GM21576 (cell line): ENCODE measurements at regions not wholly inside any gene's neighbourhood (a gene's known extent, or its start where the extent isn't known, plus 50 kb on each side); places are given as distances from the start of the nearest gene placed in this dataset.

Source experiments
- ATAC-seq: cut with Tn5 transposase; IDR thresholded peaks from one replicate; pipeline ENCODE4 v1.9.1; 2021; ENCODE audit warnings: mild to moderate bottlenecking, moderate library complexity; ENCODE audit not compliant: unreplicated experiment

DNA sequence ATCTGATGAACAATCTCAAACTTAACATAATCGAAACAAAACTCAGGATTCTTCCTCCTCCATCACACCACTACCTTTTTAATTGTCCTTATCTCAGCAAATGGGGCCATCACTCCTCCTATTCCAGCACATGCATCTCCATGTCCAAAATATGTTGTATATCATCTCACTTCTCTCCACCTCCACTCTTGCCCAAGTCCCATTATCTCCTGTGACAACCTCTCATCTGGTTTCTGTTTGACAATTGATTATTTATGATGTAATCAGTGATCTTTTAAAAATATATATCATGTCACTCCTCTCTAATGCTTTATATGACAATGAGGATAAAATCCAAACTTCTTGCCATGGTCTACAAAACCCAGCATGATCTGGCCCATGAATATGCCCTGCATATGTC, 200.8 kb upstream of the HMGA2 start:
- ATAC-seq = no peak

DNA sequence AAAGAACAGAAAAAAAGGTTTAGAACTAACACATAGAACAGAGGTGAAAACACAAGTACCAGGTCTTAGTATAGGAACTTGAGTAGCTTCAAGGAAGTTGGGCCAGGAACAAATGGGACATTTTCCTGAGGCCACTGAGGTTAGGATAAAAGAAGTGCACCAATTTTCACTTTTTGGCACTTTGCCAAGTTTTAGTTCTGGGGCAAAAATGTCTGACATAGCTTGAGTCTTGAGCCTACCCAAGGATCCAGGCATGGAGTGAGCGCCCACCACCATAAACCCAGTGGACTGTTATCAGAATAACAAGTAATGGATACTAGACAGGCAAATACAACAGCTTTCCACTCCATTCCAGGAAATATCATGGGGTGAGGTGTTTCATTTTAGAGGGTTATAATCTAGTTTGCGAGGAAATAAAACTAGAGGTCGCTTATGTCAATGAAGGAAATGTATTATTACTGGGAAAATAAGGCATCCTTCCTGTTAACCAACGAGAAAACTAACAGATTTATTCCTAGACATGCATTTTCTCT, 199.7 kb upstream of the HMGA2 start:
- no peak for ATAC-seq

DNA sequence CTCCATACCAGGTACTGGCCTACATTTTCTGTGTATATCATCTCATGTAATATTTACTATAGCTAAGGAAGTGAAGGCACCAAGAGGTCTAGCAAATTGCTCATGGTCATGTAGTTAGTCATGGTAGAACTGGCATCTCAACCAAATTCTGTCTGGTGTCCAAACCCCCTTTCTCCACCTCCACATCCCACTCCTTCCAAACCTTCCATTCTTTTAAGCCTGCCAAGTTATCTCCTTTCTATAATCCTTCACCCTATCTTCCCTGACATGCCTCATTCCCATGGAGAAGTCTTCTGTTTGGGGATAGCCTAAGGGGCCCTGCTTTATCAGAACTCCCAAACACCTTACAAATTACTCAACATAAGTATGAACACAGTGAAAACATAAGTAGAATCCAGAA, 196.2 kb upstream of the HMGA2 start:
- ATAC-seq = no peak

DNA sequence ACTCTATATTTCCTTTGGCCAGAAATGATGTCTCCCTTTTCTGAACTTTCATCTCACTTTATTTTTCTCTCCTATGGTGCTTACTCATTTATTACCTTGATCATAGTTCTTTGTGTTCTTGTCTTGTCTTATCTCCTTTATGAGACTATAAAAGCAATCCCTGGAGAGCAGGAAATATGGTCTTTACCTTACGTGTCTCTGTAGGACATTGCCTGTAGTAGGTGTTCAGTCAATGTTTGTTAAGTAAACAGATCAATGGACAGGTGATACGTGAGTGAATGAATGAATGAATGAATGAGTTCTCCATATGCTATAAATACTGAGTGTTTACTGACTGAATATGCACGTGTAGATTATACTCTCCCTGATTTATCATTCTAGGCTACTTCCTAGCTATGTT, 193.7 kb upstream of the HMGA2 start:
- no peak for ATAC-seq

DNA sequence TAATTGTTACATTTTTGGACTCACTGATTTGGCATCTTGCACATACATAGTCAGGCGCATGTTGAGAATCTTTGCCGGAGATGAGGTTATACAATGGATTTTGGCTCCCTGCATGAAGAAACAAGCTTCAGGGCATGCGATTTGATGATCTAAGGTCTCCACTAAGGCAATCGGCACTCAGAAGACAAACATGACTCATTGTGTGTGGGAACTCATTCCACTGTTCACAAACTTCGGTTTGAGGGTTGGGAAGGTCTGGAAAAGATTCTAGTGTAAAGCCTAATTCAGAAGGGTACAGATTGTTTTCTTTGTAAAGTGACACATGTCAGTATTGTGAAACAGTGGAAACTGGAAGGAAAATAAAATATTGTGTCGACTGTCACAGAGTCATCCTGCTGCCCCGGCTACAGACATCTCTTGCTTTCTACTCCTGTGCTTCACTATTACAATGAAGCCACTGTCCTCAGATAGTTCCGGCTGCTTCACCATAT, 192.6 kb upstream of the HMGA2 start:
- ATAC-seq = no peak

DNA sequence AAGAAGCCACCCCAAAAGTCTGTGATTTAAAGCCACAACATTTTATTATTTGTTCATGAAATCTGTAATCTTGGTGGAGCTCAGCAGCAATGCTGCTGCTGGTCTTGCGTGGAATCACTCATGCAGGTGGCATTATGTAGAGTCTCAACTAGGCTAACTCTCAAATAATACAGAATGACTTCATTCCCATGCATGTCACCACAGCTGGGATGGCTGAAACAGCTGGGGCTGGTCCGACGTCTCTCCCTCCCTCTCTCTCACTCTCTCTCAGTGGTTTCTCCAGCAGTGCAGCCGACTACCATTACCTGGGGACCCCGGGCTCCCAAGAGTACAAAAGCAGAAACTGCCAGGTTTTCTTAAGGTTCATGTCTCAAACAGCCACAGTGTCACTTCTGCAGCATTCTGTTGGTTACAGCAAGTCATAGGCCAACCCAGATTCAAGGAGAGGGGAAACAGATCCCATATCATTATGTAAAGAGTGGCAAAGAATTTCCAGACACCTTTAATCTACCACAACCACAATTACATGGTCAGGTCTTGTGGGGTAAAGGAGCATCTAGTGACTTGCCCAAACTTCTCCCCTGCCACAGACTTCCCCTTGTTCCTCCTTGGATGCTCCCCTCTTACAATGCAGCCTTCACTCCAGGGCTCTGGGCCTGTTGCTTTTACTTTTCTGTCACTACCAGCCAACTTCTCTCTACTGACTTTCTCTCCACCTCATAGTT, 192.0 kb upstream of the HMGA2 start:
- no peak for ATAC-seq

DNA sequence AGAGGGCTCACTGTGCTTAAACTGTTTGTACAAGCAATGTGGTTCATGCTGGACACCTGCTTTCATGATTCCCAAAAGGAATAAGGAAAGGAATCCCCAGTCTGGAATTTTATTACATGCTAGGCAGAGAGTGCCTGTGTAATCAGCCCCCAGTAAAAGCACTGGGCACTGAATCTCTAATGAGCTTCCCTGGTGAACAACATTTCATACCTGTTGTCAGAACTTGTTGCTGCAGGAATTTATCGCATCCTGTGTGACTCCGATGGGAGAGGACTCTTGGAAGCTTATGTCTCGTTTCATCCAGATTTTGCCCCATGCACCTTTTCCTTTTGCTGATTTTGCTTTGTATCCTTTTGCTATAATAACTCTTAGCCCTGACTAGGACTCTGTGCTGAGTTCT, 190.2 kb upstream of the HMGA2 start:
- ATAC-seq = no peak

DNA sequence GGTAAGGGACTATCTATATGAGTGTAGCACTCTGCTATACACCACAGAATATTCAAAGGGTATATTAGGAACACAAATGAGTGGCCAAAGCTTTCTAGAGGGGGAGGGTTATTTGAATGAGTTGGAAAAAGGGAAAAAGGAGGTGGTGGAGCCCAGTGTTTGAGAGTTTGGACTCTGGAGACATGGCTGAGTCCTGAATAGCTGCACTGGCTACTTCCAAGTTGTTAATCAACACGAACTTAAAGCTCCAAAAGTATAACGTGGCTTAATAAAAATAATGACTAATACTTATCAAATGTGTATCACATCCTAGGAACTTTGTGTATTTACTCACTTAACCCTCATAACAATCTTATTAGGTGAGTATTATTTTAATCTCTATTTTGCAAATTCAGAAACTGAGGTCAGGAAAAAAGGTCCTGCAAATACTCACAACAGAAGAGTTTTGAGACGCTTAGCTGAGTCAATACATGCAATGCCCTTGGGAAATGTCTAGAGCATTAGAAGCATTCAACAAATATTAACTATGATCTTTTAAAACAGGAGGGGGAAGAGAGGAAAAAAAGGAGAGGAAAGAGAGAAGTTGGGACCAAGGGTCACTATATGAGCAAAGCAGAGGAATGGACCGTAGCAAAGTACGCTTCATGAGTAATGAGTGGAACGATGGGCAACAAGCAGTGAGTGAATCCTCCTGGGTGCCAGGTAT, 189.5 kb upstream of the HMGA2 start:
- no peak for ATAC-seq

DNA sequence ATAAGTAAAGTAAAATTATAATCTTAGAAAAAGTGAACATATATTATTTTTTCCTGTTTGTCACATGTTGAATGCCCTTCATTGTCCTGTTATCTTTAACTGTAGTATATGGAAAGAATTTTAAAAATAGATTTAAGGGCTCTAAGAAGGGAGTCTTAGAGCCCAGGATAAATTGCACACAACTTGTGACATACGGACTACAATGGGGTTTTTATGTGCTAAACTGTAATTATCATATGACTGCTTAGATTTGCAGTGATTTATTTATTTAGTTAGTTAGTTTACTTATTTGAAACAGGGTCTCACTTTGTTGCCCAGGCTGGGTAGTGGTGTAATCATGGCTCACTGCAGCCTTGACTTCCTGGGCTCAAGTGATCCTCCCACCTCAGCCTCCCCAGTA, 187.8 kb upstream of the HMGA2 start:
- ATAC-seq = no peak

DNA sequence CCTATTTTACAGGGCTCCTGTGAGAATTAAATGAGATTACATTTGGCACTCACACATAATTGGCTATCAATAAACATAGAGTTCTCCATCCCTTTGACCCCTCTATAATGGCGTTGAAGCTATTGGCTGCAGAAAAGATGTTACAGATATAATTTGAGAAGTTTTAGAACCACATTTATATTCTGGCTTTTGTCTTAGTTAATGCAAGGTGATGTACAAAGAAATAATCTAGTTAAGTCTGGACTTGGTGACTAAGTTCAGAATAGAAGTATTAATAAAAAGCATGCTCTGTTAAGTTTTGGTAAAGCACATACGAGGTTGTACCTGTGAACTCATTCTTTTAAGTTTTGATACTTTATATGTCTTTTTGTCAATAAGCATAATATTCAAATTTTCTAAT, 187.1 kb upstream of the HMGA2 start:
- ATAC-seq = no peak

DNA sequence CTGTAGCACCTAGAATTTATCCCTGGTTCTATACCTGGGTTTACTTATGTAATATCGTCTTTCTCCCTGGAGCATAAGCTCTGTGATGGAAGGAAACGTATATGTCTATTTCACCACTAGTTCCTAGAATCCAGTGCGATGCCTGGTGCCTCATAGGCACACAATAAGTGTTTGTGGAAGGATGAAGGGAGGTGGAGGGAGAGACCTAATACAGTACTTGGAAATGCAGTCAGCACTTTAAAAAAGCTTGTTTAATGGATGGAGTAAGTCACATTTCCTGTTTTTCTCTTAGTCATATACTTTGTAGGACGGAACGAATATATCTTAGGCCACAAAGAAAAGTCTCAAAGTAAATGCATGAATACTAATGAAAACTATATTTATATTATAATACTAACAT, 186.5 kb upstream of the HMGA2 start:
- ATAC-seq = no peak

DNA sequence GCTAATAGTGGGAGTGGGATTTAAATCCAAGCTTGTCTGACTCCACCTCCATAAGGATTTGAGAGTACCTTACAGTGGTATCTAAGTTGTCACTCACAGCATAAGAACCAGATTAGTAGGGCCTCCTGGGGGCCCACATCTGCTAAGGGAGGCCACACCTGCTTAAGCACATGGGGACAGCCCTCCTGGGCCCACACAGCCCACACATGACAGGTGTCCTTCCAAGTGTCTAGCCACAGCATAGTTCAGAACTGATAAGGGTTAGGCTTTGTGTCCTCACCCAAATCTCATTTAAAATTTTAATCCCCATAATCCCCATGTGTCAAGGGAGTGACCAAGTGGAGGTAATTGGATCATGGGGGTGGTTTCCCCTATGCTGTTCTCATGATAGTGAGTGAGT, 186.0 kb upstream of the HMGA2 start:
- no peak for ATAC-seq

DNA sequence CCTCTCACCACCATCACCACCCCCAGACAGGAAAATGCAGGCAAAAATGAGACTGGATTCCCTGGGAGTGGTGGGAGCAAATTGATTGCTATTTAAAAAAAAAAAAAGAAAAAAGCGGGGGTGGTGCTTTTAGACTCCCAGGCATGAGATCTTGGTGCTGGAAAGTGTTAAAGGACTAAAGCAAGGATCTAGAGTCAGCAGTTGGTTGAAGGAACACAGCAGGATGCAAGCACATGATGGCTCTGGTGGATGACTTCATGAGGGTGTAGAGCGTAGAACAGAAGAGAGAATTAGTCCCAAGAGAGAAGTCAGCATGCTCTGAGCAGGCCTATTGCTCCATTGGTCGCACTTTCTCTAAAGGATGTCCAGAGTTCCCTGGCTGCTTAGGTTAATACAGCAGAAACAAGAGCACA, 183.8 kb upstream of the HMGA2 start:
- ATAC-seq = no peak

DNA sequence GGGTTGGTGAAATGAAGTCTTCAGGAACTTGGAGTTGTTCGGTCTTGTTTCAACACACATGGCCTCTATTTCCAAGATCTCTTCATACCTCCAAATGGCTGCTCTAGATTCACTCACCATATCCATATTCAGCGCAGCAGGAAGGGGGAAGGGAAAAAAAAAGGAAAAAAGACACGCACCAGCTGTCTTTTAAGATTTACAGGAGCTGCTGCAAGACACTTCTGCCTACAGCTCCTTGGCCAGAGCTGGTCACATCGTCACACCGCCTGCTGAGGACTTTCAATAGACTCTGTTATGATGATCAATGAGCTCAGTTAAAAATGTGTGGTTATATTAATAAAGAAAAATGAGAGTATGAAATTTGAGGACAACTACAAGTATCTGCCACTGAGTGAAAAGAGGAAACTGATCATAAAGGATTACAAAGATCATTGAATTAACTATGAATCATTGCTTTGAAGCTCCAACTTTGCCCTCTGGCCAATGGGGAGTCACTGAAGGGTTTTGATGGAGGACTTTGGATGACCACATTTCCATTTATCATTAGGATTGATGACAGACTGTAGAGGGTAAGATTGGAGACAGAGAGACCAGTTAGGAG, 182.1 kb upstream of the HMGA2 start:
- ATAC-seq = no peak

DNA sequence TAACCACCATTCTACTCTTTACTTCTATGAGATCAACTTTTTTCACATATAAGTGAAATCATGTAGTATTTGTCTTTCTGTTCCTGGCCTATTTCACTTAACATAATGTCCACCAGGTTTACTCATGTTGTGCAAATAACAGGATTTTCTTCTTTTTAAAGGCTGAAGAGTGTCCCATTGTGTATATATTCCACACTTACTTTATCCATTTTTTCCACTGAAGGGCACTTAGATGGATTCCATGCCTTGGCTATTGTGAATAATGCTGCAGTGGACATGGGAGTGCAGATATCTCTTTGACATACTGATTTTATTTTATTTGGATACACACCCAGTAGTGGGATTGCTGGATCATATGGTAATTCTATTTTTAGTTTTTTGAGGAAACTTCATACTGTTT, 181.1 kb upstream of the HMGA2 start:
- no peak for ATAC-seq

DNA sequence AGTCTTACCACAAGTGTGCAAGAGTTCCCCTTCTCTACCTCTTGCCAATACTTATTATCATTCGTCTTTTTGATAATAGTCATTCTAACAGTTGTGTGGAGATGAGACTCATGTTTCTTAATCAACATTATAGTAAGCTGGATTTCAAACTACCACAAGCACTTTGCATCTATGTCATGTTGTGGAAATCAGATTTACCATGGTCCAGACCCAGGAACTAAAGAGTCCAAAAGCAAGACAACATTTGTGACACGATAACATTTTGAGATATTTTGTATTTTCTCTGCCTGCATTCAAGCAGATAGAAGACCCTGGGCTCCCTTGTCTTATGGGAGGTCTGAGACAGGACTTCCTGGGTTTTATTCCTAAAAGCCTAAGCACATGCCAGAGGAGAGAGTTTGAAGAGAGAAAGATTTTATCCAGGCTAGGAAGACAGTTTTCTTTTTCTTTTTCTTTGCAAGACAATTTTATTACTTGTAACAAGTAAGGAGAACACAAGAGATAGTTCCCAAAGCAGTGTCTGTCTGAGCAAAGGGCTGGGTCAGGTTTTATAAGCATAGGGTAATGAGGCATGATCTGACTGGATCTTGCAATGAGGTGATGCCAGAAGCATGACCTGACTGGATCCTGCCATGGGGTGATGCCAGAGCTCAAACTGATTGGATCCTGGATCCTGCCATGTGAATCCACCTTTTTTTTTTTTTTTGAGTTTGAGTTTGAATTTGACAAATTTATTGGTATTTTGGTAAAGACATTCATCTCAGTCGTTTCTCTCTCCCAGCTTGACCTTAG, 180.5 kb upstream of the HMGA2 start:
- ATAC-seq = no peak

DNA sequence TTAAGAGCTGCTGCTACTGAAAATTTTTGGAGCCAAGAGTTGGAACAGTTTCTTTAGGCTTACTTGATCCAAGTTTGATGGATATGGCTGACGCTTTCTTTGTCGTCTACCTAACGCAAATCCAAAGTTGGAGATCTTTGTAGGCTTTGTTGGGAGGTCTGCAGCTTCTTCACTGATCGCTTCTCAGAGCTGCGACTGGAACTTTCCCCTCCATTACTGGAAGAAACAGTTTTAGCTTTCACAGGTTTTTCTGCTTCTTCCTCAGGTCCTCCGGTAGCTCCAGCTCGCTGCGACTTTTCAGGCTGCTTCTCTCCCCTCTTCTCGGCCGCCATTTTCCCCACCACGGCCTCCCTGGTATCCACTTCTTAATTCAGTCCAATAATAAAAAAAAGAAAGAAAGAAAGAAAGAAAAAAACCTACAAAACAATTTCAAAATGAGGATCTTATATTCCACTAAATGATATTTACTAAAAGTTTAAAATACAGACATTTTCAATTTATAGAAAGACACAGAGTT, 178.1 kb upstream of the HMGA2 start:
- ATAC-seq = no peak

DNA sequence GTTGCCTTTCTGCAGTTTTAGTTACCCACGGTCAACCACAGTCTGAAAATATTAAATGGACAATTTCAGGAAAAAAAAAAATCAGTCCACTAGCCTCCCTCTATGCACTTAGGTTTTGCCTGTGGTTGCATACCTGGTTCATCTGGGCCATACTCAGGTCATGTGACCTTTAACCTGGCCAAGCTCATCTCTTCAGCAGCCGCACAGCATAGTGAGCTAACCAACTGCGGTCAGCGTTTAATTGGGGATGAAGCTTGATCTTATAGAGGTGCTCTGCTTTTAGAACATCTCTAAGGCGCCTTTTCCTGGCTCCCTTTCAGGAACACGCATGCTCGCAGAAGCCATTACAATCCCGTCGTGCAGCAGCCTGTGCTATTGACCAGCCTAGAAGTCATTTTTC, 177.2 kb upstream of the HMGA2 start:
- no peak for ATAC-seq

DNA sequence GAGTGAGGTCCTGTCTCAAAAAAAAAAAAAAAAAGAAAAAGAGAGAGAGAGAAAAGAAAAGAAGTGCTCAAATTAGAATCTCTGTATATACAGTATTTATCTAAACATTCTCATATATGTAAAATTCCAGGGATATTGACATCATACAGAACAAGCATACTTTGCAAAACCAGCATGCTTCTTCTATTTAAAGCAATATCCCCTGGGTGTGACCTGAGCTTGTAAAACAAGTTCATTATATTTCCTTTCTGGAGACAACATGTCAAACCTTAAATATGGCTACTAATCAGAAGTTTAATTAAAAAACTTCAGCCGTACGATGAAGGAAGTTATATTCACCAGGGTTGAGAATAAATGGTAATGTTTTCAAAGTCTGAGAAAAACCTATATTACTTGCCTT, 175.8 kb upstream of the HMGA2 start:
- no peak for ATAC-seq

DNA sequence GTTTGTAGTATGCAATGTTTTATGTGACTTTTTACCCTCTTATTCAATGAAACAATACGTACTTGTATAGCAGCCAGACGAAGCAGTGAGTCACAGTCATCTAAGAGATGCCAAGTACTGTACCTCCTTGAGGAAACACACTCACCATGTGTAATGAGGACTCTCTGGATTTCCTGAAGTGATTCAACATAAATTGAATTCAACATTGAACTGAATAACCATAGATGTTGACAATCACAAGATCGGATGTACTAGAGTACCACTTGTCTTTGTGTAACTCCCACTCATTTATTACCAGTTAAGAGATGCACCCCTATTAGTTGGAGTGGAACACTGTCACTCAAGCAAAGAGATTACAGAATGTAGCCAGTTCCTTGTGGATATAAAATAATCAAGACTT, 175.2 kb upstream of the HMGA2 start:
- ATAC-seq = no peak

DNA sequence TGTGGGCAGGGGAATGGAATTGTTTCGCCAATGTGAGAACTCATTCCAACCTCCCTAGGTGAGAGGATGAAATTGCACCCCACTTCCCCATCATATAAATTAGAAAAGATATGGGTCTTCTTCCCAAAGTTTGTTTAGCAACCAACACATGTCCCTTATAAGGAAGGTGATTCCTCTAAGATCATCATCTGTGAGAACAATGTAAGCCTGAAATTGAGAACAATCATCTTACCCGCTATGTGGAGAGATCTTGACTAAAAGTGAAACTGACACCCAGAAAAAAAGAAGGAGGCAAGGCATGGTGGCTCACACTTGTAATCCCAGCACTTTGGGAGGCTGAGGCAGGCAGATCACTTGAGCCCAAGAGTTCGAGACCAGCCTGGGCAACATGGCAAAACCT, 173.2 kb upstream of the HMGA2 start:
- ATAC-seq = no peak
